ENCODE measurements at regions not wholly inside any gene's neighbourhood (a gene's known extent, or its start where the extent isn't known, plus 50 kb on each side); places are given as distances from the start of the nearest gene placed in this dataset.

GRCh38 chr22:48720662-48721394 is 1106.8 kb downstream of the BRD1 start:
- no peak for TF ChIP-seq PPARA (CRISPR knock-in tag; IDR thresholded peaks at IDR 0.05; ENCODE audit: borderline replicate concordance)
- TF ChIP-seq PATZ1 (CRISPR knock-in tag; IDR thresholded peaks at IDR 0.05; ENCODE audit: borderline replicate concordance) = no peak
- no peak for TF ChIP-seq ARNTL (CRISPR knock-in tag; IDR thresholded peaks at IDR 0.05; ENCODE audit: borderline replicate concordance, low read depth)
- TF ChIP-seq RARB (CRISPR knock-in tag; IDR thresholded peaks at IDR 0.05) = no peak
- TF ChIP-seq TSHZ2 (CRISPR knock-in tag; IDR thresholded peaks at IDR 0.05) = no peak

Data from SK-N-SH treated with all-trans-retinoic acid at 6 μM for 48 hours (cell line).